ENCODE measurements at regions not wholly inside any gene's neighbourhood (a gene's known extent, or its start where the extent isn't known, plus 50 kb on each side); places are given as distances from the start of the nearest gene placed in this dataset.

DNA sequence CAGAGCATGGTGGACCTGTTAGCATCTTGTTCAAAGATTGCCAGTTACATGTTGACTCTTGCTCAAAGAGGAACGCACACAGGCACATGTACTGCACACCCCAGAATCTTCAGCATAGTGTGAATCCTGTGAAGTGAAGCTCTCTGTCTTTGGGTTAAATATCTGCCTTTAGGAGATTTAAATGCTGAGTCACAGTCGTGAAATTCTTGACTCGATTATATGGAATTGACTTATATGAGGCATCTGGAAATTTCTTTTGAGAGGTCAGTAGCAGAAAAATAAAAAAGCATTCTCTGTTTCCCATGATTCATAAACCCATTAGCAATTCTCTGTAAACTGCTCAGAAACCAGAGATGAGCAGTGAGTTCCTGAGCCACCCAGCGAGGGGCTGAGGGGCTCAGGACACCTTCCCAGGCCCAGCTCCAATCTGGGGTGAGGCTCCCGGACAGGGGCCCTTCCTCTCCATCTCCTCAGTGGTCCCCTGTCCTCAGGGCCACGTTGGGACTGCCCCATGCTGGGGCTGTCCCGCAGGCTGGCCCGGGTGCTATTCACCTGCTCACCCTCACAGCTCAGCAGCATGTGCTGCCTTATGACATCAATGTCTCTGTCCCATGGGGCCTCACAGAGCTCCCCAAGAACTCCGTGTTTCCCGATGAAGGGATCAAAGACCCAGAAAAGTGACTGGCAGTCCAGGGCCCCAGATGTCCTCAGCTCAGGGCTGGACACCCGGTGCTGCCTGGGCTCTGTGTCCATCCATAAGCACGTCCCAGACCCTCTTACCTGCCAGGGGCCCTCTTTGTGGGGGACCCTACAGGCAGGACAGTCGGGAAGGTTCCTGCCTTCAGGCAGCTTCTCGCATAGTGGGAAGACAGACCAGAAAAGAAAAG, 50.0 kb upstream of the INSIG1 start:
- in situ Hi-C loops (cut with MboI; ENCODE audit: low sequenced_read_pairs) = no loop called here
